ENCODE measurements at regions not wholly inside any gene's neighbourhood (a gene's known extent, or its start where the extent isn't known, plus 50 kb on each side); places are given as distances from the start of the nearest gene placed in this dataset.

- DNase-seq (ENCODE audit: low read depth in 2 of 2), result no peak
Observed at GRCh38 chr2:18262601-18263000, 297.9 kb downstream of the RDH14 start.

- no peak for DNase-seq (ENCODE audit: low read depth in 2 of 2)
Observed at GRCh38 chr2:18253686-18254197, 306.7 kb downstream of the RDH14 start.

GRCh38 chr2:18251486-18251885 is 309.0 kb downstream of the RDH14 start:
- no peak for DNase-seq (ENCODE audit: low read depth in 2 of 2)

GRCh38 chr2:18247282-18248110 is 313.0 kb downstream of the RDH14 start:
- no peak for DNase-seq (ENCODE audit: low read depth in 2 of 2)

GRCh38 chr2:18245375-18245774 is 315.1 kb downstream of the RDH14 start:
- DNase-seq (ENCODE audit: low read depth in 2 of 2), result no peak

- no peak for DNase-seq (ENCODE audit: low read depth in 2 of 2)
Observed at GRCh38 chr2:18244845-18245244, 315.6 kb downstream of the RDH14 start.

- no peak for DNase-seq (ENCODE audit: low read depth in 2 of 2)
Observed at GRCh38 chr2:18243816-18244215, 316.6 kb downstream of the RDH14 start.

- DNase-seq (ENCODE audit: low read depth in 2 of 2), result no peak
Observed at GRCh38 chr2:18242716-18243115, 317.7 kb downstream of the RDH14 start.

- no peak for DNase-seq (ENCODE audit: low read depth in 2 of 2)
Observed at GRCh38 chr2:18238209-18238608, 322.2 kb downstream of the RDH14 start.

- no peak for DNase-seq (ENCODE audit: low read depth in 2 of 2)
Observed at GRCh38 chr2:18237298-18237697, 323.2 kb downstream of the RDH14 start.

- DNase-seq (ENCODE audit: low read depth in 2 of 2), result no peak
Observed at GRCh38 chr2:18232731-18233438, 327.6 kb downstream of the RDH14 start.

- no peak for DNase-seq (ENCODE audit: low read depth in 2 of 2)
Observed at GRCh38 chr2:18230668-18231067, 329.8 kb downstream of the RDH14 start.

- DNase-seq (ENCODE audit: low read depth in 2 of 2), result no peak
Observed at GRCh38 chr2:18219676-18220075, 340.8 kb downstream of the RDH14 start.

GRCh38 chr2:18218160-18218933 is 339.9 kb downstream of the KCNS3 start:
- no peak for DNase-seq (ENCODE audit: low read depth in 2 of 2)

GRCh38 chr2:18214936-18215335 is 336.5 kb downstream of the KCNS3 start:
- DNase-seq (ENCODE audit: low read depth in 2 of 2), result no peak

GRCh38 chr2:18213986-18214385 is 335.5 kb downstream of the KCNS3 start:
- no peak for DNase-seq (ENCODE audit: low read depth in 2 of 2)

GRCh38 chr2:18209934-18210639 is 331.6 kb downstream of the KCNS3 start:
- DNase-seq (ENCODE audit: low read depth in 2 of 2), result no peak

GRCh38 chr2:18208956-18209355 is 330.5 kb downstream of the KCNS3 start:
- no peak for DNase-seq (ENCODE audit: low read depth in 2 of 2)

- DNase-seq (ENCODE audit: low read depth in 2 of 2), result no peak
Observed at GRCh38 chr2:18200771-18201170, 322.3 kb downstream of the KCNS3 start.

GRCh38 chr2:18198677-18199076 is 320.2 kb downstream of the KCNS3 start:
- DNase-seq (ENCODE audit: low read depth in 2 of 2), result no peak

GRCh38 chr2:18194161-18194560 is 315.7 kb downstream of the KCNS3 start:
- no peak for DNase-seq (ENCODE audit: low read depth in 2 of 2)
